Limb (tissue), 2 donors: ENCODE measurements at regions not wholly inside any gene's neighbourhood (a gene's known extent, or its start where the extent isn't known, plus 50 kb on each side); places are given as distances from the start of the nearest gene placed in this dataset.

ENCODE experiments used
- DNase-seq, 2 donors: peaks; one replicate each; pipeline ENCODE4 v3.0.0-alpha.2; 2016; ENCODE audit errors: extremely low spot score in 2 of 2

DNA sequence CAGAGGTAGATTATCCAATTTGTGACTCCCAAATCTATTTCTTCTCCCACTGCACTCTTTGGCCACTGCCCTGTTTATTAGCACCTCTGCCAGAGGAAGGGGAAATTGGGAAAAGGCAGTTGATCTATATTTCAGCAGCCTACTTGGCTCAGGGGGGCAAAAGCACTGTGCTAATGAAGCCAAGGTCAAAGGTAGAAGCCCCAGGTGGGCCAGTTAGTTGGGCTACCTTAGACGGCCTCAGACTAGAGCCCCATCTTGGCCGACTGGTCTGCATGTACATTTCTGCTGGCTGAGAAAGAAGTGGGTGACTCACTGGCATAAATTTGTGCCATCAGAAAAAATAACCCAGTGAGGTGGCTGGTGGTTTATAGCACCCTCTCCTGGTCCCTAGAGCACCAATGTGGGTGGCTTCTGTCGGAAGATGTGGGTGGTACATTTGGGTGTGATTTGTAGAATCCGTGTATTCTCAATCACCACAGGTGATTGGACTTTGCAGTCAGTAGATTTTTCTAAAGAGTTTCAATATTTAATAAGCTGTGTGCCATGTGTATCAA, 293.3 kb upstream of the MKI67 start:
- no peak for DNase-seq

DNA sequence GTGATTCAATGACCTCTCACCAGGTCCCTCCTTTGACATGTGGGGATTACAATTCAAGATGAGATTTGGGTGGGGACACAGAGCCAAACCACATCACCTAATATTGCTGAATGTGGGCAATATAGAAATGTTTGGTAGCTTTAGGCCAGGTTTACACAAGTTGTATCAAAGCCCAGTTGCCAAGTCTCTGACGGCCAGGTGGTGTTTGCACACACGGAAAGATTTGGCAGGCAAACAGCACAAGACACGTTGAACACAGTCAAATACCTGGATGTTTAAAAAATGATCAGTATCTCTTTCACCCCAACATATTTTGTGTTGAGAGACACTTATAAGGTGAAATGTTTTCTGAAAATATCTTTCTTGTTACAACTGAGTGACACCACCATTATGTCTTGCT, 294.4 kb upstream of the MKI67 start:
- DNase-seq, result no peak

GRCh38 chr10:128421371-128422160, 295.3 kb upstream of the MKI67 start:
- no peak for DNase-seq

- DNase-seq, result no peak
Observed at GRCh38 chr10:128422190-128422589, 296.0 kb upstream of the MKI67 start.

DNA sequence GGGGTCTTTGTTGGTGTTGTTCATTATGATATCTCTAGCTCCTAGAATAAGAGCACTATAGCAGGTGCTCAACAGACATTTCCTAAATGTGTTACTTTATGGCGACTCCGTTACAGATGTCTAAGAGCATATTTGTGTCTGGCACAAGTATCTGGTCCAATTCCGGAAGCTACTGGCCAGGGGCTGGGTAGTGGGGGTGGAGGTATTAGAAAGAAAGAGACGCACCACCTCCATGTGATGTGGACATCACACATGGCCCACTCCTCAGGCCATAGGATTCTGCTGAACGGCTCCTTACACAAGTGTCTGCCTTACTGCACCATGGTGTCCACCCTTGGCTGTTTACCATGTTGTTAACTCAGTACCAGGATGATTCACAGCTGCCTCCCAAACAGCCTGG, 296.8 kb upstream of the MKI67 start:
- no peak for DNase-seq

DNA sequence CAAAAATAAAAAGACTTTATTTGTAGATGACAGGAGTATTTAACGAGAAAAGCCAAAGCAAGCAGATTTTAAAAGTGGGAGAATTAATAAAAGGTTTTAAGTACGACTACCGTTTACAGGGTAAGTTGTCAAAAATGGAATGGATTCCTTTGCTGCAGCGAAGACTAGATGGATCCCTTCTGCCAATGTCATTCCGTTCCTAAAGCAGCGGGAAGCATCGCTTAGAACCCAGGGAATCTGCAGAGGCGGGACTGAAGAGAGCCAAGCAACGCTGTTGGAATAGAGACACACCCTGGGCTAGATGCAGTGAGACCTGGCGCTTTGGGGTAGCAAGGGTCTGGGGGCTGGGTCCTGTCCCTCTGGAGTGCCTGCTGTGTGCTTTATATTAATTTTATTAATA, 303.1 kb upstream of the MKI67 start:
- DNase-seq, result no peak

DNA sequence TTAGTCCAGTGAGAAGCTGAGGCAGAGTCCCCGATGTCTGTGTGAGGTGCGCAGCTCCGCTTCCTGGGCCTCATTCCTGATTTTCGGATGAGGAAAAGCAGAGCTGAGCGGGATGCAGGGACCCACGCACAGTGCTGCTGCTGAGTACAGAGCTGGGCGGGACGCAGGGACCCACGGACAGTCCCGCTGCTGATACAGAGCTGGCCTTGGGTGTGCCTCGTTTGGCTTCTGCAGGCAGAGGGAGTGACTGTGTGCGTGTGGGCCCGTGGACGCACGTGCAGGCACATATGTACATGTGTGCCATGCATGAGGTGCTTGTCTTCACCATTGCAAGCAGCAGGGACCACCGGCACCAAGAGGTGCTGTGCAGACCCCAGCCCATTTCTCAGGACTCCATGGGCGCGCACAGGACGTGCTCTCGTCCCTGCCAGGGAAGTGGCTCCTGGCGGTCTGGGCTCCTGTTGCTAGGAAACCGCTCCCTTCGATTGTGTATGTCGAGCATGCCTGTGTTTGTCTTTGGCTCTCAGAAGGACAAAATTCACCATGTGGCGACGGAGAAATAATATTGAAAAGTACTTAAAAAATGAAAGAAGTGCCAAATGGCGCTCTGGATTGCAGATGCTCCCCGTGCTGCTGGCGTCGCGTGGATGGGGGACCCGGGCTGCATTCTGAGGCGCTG, 303.8 kb upstream of the MKI67 start:
- no peak for DNase-seq

DNA sequence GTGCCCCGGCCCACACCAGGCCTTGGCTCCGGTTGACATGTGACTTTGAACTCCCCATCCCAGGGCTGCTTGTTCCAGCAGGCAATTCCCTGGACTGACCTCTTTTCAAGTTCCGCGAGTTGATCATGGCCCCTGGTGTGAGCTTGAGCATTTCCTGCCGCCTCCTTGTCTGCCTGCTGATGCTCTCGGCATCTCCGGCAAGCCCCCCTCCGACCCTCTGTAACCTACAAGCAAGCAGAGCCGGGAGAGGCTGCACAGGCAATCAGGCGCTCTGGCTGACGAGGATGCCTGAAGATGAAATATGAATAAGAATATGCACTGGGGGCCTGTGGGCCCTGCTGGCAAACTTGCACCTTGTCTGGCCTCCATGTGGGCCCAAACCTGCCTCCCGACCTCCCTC, 304.9 kb upstream of the MKI67 start:
- no peak for DNase-seq

- DNase-seq, result no peak
Observed at GRCh38 chr10:128431506-128431905, 305.3 kb upstream of the MKI67 start.

DNA sequence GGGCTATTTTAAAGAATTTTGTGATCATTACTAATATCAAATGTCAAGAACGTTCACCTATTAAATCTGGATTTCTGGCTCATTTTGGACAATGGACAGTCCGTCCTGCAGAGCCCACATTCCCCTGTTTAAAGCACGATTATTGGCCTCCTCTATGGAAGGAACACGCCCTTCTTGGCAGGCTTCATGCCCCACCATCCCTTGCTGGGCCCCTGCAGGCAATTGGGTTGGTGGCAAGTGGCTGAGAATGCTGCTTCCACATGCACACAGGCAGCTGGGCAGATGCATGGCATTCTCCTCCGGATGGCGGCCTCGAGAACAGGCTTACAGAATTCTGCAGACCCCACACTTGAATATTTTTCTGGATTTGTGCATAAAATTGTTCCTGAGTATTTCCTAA, 305.8 kb upstream of the MKI67 start:
- peak in 1 of 2 donors; percentile 2 for DNase-seq

- no peak for DNase-seq
Observed at GRCh38 chr10:128432423-128432822, 306.2 kb upstream of the MKI67 start.

- DNase-seq, result no peak
Observed at GRCh38 chr10:128435811-128436210, 309.6 kb upstream of the MKI67 start.

GRCh38 chr10:128437786-128438345, 311.6 kb upstream of the MKI67 start:
- no peak for DNase-seq

GRCh38 chr10:128438417-128439063, 312.3 kb upstream of the MKI67 start:
- DNase-seq, result no peak

DNA sequence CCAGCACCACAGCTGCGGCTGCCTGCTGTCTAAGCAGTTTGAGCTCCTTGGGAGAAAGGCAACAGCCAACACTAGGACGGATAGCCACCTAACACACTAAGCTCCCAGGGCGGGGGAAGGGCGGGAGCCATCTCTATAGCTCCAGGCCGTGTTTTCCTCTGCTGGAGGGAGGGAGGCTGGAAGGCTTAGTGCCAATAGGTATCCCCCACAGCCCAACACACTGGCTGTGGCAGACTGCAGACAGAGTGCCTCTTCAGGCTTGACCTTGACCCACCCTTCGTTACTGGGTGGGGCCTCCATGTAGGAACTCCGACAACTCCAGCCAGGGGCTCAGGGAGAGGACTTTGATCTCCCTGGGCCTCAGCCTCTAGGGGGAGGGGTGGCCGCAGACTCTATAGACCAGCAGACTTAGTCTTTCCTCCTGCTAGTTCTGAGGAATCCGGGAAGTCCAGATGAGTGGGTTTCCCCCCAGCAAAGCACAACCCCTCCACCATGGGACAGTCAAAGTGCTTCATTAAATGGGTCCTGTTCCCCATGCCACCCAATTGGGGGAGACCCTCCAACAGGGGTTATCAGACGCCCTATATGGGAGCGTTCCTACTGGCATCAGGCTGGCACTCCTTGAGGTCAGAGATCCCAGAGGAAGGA, 314.4 kb upstream of the MKI67 start:
- no peak for DNase-seq

DNA sequence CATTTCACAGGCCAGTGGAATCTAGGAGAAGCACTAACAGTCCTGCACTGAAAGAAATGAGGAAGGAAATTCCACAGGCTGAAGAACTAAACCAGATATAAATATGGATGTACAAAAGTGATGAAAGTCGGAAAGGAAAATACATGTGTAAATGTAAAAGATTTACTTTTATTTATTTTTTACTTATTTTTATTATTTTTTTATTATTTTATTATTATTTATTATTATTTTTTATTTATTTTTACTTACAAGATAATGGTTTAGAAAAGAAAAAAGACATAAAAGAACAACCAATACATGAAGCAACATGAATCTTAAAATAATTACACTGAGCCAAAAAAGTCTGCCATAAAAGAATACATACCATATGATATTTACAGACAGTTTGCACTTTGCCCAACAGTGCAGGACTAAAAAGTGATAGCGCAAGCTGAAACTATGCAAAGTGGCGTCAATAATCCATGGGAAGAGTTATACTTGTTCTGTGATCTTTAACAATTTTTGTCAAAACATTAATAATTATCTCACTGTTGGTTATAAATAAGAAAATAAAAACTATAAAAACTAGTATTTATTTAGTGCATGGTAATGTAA, 317.8 kb upstream of the MKI67 start:
- DNase-seq, result no peak

DNA sequence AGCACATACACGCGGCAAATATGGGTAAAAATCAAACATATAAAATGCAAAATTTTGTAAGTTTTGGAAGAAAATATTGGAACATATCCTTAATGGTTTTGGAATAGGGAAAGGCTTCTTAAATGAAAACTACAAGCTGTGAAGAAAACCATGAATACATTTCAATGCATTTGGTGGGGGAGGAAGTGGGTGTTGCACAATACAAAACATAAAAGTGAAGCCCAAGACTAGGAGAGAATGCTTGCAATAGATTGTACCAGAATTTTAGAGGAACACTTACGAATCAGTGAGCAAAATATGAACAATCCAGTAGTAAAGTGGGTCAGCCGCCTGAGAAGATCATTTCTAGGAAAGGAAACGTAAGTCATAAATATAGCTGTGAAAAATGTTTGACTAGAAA, 322.6 kb upstream of the MKI67 start:
- no peak for DNase-seq

DNA sequence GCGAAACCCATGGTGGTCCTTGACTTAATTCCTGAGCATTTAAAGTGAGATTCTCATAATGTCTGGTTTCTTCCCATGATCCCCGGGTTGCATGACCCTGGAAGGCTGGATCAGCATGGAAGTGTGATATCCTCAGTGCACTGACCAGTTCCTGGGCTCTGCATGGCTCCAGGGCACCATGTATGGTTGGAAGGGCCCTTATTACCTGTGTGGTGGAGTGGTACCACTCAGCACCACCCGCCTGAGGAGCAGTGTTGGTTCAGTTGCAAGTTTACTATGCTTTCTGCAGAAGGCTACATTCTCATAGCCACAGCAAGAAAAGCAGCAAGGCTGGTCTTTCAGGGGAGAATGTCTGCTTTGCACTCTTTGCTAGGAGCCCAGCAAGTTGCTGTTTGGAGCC, 325.7 kb upstream of the MKI67 start:
- no peak for DNase-seq

- DNase-seq, result no peak
Observed at GRCh38 chr10:128456271-128456670, 330.0 kb upstream of the MKI67 start.

GRCh38 chr10:128457136-128457535, 330.9 kb upstream of the MKI67 start:
- DNase-seq, result no peak

GRCh38 chr10:128461991-128462390, 335.8 kb upstream of the MKI67 start:
- DNase-seq, result no peak
